Inflammatory macrophage treated with lipopolysaccharide for 4 hours (primary cell): ENCODE measurements at regions not wholly inside any gene's neighbourhood (a gene's known extent, or its start where the extent isn't known, plus 50 kb on each side); places are given as distances from the start of the nearest gene placed in this dataset.
"Not testable (repeated sequence)": the region's sequence is repeated elsewhere in the genome, so short reads cannot be mapped to it uniquely, and the experiment has no call there.

Experiments
- DNase-seq: peaks from one replicate; pipeline ENCODE4 v3.0.0-alpha.2; 2020

- DNase-seq: no peak
Measured at GRCh38 chr20:48374991-48375595, 452.7 kb downstream of the PREX1 start.

GRCh38 chr20:48374031-48374907, 453.5 kb downstream of the PREX1 start:
- DNase-seq: not testable (repeated sequence)

DNA sequence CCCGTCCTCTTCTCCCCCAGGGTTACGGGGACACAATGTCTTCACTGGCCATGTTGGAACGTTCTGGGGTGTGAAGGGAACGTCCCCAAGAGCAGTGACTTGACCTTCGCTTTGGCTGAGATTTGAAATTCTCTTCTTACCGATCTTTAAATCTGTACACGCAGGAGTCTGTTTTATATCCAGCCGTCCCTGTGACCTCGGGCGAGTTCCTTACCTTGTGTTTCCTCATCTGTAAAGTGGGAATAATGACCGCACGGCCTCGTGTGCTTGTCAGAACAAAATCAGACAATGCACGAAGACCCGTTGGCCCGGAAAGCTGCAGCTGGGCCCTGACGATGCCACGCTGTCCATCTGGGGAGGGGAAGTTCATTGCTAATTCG, 454.3 kb downstream of the PREX1 start:
- DNase-seq: no peak

DNA sequence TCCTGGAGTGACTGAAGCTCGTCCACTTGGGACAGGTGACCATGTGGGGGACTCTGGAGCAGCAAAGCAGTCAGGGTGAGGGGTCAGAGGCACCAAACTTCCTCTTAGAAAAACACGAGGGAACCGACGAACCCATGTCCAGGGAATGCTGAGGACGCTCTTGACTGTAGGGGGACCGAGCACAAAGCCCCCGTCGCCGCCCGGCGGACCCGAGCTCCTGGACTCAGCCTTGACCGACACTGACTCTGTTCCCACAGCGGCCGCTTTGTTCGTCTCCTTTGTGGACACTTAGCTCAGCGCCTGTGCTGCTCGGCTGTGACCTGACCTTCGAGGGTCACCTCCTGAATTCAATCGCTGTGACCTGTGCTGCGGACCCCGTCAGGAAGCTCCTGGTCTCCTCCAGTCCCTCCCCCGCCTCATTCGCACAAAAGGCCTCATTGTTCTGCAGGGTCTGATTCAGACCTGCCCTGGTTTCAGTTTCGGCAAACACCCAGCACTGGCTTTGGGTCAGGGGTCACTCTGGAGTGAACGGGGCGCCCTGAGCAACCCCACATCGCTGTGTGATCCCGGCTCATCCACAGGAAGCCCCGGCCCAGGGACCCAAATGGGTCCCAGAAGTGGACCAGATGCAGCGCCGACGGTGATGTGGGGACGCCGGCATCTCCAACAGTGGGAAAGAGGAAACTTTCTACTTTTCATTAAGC, 454.8 kb downstream of the PREX1 start:
- DNase-seq: not testable (repeated sequence)

DNA sequence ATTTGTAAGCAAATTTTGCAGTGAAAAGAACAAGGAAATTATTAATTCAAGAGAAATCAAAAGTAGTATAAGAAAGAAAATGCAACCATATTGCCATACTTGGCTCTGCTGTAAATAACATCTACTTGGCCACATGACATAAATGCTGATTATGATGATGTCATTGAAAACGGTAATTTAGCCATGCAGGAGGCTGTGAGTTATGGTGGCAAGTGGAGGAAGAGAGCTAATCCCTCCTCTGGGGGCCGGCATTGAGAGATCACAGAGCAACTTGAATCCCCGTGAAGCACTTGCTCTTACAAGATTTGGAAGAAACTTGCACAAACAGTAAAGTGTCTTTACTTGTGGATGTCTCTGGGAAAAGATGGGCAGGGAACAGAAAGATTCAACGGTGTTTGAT, 456.6 kb downstream of the PREX1 start:
- DNase-seq: no peak

- not testable (repeated sequence) for DNase-seq
Measured at GRCh38 chr20:48368580-48369021, 459.2 kb downstream of the PREX1 start.

GRCh38 chr20:48367541-48368358, 460.0 kb downstream of the PREX1 start:
- DNase-seq: not testable (repeated sequence)

DNA sequence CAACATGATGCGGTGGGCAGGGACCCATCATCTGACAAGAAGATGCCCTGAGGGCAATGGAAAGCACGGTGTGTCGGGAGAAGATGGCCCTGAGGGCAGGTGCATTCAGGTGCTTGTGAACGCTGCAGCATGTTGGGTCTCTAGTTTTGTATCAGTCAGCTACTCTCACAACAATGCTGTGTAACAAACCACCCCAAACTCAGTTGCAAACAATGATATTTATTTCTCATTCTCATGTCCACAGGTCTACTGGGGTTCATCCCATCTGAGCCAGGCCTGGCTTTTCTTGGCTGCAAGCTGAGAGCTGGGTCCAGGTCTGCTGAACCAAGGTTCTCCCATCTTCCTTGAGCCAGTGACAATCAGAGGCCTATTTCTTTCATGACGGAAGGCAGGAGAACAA, 461.6 kb downstream of the PREX1 start:
- DNase-seq: no peak

DNA sequence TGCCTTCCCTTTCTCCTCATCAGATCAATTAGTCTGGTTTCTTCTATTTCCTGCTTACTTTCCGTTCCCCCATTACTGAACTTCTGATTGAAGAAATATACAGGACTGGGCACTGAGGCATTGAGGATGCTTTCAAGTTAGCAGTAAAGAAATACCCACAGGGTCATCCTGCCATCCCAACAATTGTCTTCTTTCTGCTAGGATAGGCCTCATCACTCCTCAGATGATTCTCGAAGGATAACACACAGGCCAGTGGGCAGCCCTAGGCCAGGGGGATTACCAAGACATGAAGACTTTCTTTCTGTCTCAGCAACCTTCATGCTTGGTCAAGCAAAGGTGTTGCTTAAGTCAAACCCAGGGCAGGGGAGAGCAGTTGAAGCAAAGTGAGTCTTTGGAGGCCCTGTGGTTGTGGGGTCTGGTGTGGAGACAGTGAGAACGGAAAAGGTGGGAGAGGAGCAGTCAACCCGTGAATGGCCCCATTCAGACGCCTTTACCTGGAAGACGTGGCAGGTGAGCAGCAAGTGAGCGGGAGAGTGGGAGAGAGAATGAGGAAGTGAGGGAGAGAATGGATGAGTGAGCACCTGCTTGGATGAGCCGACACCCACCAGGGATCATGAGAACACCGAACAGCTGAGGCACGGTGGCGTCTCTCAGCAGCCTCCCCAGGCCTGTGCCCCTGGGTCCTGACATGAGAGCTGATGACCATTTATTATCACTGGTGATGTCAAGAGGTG, 462.9 kb downstream of the PREX1 start:
- DNase-seq: no peak

- no peak for DNase-seq
Measured at GRCh38 chr20:48364055-48364454, 463.7 kb downstream of the PREX1 start.

GRCh38 chr20:48360342-48360975, 467.3 kb downstream of the PREX1 start:
- no peak for DNase-seq

- DNase-seq: no peak
Measured at GRCh38 chr20:48359692-48360341, 468.0 kb downstream of the PREX1 start.

- DNase-seq: not testable (repeated sequence)
Measured at GRCh38 chr20:48359055-48359390, 468.8 kb downstream of the PREX1 start.

DNA sequence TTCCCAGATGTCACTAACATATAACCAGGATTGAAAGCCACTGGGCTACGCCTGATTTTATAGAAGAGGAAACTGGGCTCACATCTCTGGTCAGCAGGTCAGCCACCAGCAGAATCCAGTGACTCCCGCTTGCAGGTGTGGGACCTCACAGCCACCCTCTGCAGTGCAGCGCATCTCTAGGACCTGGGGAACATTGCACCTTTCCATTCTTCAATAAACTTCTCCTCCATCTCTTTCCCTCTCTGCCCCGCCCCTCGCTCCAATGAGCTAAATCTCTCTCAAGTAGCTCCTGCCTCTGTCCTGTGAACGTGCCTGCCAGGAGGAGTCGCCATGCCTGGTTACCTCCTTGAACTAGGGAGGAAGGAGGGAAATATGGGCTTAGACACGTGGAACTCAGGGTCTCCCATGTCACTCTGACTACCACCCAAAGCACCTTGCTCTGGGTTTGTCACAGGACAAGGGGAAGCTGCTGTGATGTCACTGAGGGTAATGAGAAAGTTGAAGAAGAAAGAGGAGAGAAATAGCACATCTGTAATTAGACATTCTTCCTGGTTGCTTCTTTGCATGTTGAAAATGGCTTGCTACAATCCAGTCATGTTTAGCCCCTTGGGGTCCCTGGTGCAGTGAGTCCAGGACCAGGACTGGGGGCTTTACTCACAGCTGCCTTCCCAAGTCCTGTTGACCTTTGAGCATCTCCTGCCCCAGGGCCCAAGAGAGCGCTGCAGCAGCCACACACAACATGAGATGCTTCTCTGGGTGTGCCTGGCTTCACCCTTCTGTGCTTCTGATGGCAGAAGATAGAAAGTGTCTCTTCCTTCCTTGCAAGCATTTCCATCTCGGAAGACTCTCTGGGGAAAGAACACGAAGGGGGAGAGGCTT, 469.4 kb downstream of the PREX1 start:
- DNase-seq: no peak

- no peak for DNase-seq
Measured at GRCh38 chr20:48357714-48358113, 470.1 kb downstream of the PREX1 start.

DNA sequence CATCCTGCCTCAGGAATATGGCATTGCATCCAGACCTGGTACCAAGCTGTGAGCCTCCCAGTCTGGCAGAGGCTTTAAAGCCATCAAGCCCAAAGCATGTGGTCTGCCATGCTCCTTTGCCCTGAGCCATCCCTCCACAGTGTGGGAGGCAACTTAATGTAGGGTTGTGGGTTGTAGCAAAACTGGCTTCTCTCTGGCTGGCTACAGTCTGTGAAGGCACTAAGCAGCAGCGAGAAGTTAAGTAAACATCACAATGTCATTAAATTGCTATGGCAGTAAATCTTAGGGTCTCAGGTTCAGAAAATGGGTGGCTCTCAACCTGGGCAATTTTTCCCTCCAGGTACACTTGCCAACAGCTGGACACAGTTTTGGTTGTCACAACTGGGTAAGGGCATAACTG, 472.9 kb downstream of the PREX1 start:
- no peak for DNase-seq

DNA sequence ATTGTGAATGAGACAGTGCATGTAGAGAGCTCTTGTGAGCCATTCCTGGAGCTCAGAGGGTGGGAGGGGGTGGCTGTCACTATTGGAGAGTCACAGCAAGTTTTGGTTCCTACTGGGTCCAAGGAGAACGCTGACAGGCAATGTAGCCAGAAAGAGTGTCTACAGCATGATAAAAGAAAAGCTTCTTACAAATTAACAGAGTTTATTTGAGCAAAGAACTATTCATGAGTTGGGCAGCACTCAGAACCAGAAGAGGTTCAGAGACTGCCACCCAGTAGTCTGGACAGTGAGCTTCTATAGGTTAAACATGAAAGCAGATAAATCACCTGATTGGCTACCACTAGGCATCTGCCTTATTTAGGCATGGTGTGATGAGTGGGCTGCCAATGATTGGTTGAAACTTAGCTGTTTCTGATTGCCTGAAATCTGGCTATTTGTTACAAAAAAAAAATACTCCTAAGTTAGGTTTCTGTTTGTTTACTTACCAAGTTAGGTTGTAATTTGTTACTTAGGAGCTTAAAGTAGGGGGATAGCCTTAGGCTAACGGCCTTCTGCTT, 473.4 kb downstream of the PREX1 start:
- DNase-seq: no peak

GRCh38 chr20:48352628-48353027, 475.2 kb downstream of the PREX1 start:
- DNase-seq: no peak

- no peak for DNase-seq
Measured at GRCh38 chr20:48352042-48352441, 475.8 kb downstream of the PREX1 start.
